Stimulated activated naive B cell treated with anti-CD40 and anti-IgM and Interleukin-4, amounts not matched to agents 10 μg/mL and 1 μg/mL and 100 μg/mL, for 72 hours (primary cell): ENCODE measurements at regions not wholly inside any gene's neighbourhood (a gene's known extent, or its start where the extent isn't known, plus 50 kb on each side); places are given as distances from the start of the nearest gene placed in this dataset.

ENCODE experiments used
- ATAC-seq, 2 donors: fragments of 150-1000 bp; cut with Tn5 transposase; replicated peaks; 2 replicates each; pipeline ENCODE4 v1.10.0; 2021; ENCODE audit warnings: moderate library complexity in 1 of 2
- DNase-seq: peaks from one replicate; pipeline ENCODE4 v3.0.0; 2021
- H3K27ac Mint-ChIP-seq: one replicate; pipeline ENCODE4 v1.8.0; 2022; ENCODE audit warnings: mild to moderate bottlenecking, mixed read lengths
- H3K27me3 Mint-ChIP-seq, 2 donors: one replicate each; pipeline ENCODE4 v1.8.0; 2022; ENCODE audit warnings: mixed read lengths in 2 of 2
- H3K36me3 Mint-ChIP-seq, 2 donors: one replicate each; pipeline ENCODE4 v1.8.0; 2022; ENCODE audit warnings: mixed read lengths in 2 of 2, mild to moderate bottlenecking in 1 of 2
- H3K4me1 Mint-ChIP-seq, 2 donors: one replicate each; pipeline ENCODE4 v1.8.0; 2022; ENCODE audit warnings: mixed read lengths in 2 of 2, mild to moderate bottlenecking in 1 of 2
- H3K4me3 Mint-ChIP-seq, 2 donors: one replicate each; pipeline ENCODE4 v1.8.0; 2022; ENCODE audit warnings: mild to moderate bottlenecking in 2 of 2, mixed read lengths in 2 of 2, moderate library complexity in 1 of 2
- H3K9me3 Mint-ChIP-seq, 2 donors: one replicate each; pipeline ENCODE4 v1.8.0; 2022; ENCODE audit warnings: mixed read lengths in 2 of 2, mild to moderate bottlenecking in 1 of 2

DNA sequence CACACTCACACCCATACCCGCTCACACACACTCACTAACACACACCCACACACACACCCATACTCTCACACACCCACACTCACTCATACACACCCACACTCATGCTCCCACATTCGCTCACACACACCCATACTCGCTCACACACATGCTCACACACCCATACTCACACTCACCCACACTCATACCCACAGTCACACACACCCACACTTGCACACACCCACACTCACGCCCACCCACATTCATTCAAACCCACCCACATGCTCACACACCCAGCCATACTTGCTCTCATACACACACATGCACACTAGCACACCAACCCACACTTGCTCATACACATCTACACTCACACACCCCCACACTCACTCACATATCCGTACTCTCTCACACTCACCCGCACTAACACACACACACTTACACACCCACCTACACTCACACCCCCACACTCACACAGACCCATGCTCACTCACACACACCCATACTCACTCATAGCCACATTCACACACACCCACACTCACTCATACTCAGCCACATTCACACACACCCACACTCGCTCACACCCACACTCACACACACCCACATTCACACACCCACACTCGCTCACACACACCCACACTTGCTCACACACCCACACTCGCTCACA is 322.4 kb upstream of the N4BP1 start:
- Mint-ChIP-seq H3K36me3 (no peaks in the 10 kb centered on the region), H3K4me1 (no peaks in the 10 kb centered on the region), H3K4me3 (no peak overlapping the region), H3K9me3 (no peaks in the 10 kb centered on the region), H3K27me3 (no peaks in the 10 kb centered on the region), H3K27ac (no peak overlapping the region)
- ATAC-seq (no peak), DNase-seq (no peak)

DNA sequence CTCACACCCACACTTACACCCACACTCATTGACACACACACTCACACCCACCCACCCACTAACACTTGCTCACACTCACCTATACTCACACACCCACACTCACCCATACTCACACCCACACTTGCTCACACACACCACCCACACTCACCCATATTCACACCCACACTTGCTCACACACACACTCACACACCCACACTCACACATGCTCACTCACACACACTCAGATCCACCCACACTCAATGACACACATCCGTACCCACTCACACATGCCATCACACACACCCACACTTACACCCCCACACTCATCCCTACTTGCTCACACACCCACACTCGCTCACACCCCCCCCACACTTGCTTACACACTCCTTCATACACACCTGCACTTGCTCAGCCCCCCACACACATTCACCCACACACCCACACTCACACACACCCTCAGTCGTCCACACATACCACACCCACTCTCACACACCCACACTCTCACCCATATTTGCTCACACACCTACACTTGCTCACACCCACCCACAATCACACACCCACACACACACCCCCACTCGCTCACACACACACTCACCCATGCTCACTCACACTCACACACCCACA is 321.1 kb upstream of the N4BP1 start:
- H3K27me3 Mint-ChIP-seq = no peaks in the 10 kb centered on the region
- no peaks in the 10 kb centered on the region for H3K4me1 Mint-ChIP-seq
- no peak for DNase-seq
- no peak for ATAC-seq
- no peak overlapping the region for H3K27ac Mint-ChIP-seq
- H3K4me3 Mint-ChIP-seq = no peak overlapping the region
- H3K9me3 Mint-ChIP-seq = no peaks in the 10 kb centered on the region
- no peaks in the 10 kb centered on the region for H3K36me3 Mint-ChIP-seq

DNA sequence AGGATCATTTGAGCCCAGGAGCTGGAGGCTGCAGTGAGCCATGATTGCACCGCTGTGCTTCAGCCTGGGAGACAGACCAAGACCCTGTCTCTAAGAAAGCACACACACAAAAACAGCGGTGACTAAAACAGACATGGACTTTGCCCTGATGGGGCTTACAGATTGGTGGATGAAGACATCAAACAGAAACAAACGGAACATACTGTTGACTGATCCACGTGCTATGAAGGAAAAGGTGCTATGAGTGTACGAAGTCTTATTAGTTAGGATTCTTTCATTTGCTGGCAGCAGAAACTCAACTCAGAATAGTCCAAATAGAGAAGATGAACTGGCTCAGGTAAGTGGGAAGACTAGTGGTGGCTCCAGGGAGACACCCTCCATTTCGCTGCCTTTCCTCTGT is 309.8 kb upstream of the N4BP1 start:
- DNase-seq (no peak), ATAC-seq (no peak)
- Mint-ChIP-seq H3K4me1 (no peaks in the 10 kb centered on the region), H3K27ac (no peak overlapping the region), H3K27me3 (no peaks in the 10 kb centered on the region), H3K9me3 (peaks cover 4 to 5% of the 10 kb centered on the region in 2 donors), H3K36me3 (no peaks in the 10 kb centered on the region), H3K4me3 (no peak overlapping the region)

DNA sequence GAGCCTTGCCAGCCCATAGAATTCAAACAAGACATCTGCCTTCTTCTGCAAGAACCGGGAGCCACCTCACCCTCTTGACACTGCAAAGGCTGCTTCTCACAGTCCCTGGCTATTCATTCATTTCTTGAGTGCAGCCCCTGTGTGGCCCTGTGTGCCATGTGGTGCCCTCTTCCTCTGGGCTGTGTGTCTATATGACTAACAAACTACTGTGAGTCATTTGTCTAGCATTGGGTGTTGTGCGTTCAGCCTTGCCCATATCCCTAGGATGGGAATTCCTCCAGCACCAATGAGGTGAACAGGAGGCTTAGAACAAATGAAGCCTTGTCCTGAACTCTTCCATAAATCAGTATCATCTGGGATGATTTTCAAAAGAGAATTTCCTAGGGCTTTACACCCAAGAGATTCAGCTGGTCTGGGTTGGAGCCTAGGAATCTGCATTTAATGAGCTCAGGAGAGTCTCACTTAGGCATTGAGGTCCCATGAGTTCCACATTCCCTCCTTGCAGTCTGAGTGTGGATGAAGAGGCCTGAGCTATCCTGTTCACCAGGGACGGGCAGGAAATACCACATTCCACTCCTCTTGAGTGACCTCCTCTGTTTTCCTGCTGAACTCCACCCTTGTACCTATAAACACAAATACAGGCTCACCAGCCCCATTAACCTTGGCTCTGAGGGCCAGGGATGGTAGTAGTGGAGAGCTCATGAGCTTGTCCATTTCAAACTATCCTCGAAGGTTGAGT is 308.7 kb upstream of the N4BP1 start:
- Mint-ChIP-seq H3K36me3 (no peaks in the 10 kb centered on the region), H3K9me3 (peaks cover 4 to 5% of the 10 kb centered on the region in 2 donors), H3K27me3 (no peaks in the 10 kb centered on the region), H3K27ac (no peak overlapping the region), H3K4me1 (no peaks in the 10 kb centered on the region), H3K4me3 (no peak overlapping the region)
- ATAC-seq (no peak), DNase-seq (no peak)

DNA sequence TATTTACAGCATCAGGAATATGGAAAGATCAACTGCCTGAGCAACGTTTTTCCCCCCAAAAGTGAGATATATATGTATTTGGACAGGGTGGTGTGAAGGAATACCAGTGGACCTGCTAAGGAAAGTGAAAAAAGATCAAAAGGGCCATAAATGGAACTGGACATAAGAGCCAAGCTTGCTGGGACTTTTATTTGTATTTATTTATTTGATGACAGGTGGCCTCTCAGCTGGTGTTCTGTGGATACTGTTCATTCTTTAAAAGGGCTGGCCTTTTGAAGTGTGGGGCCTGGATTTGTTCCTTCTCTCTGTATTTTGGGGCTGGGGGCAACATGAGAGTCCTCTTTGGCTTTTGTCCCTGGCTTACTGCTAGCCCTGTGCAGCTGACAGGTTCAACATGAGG is 306.6 kb upstream of the N4BP1 start:
- no peak overlapping the region for H3K4me3 Mint-ChIP-seq
- H3K4me1 Mint-ChIP-seq = no peaks in the 10 kb centered on the region
- H3K9me3 Mint-ChIP-seq = peaks cover 0 to 2% of the 10 kb centered on the region in 2 donors
- ATAC-seq (no peak), DNase-seq (no peak)
- H3K27me3 Mint-ChIP-seq = no peaks in the 10 kb centered on the region
- H3K36me3 Mint-ChIP-seq = no peaks in the 10 kb centered on the region
- H3K27ac Mint-ChIP-seq = no peak overlapping the region

DNA sequence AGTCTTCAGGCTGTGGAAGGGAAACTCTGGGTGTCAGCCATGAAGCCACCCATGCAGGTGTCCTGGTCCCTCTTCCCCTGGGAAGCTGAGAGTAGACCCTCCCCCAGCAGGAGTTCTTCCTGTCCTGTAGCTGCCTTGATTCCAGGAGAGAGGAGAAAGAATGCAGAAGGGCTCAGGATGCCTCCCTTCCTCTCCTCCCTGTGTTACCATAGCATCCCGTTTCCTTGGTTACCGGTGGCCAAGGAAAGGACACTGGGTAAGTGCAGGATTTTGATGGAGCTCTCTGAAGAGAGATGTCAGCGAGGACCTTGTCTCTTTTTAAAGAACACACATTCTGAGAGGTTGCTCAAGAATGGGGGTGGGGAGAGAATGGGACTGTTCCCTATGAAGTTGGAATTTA is 304.1 kb upstream of the N4BP1 start:
- Mint-ChIP-seq H3K36me3 (no peaks in the 10 kb centered on the region), H3K27me3 (peaks cover 0 to 5% of the 10 kb centered on the region in 2 donors), H3K4me1 (no peaks in the 10 kb centered on the region), H3K4me3 (no peak overlapping the region), H3K27ac (no peak overlapping the region), H3K9me3 (peaks cover 0 to 2% of the 10 kb centered on the region in 2 donors)
- ATAC-seq (no peak), DNase-seq (no peak)

DNA sequence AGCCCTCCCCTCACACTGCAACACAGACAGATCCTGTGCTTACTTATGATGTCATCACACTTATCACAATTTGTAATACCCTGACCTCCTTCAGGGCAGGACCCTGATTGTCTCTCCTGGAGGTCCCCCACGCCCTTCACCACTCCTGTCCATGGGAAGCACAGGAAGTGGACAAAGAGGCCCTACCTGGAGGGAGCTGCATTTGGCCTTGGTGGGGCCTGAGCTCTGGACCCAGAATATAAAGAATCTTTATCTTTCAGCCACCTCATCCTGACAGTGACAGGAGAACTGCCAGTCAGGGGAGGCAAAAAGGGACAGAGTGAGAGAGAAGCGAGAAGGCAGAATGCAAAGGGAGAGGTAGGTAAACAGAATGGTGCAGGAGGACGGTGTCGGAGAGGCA is 303.4 kb upstream of the N4BP1 start:
- Mint-ChIP-seq H3K4me3 (no peak overlapping the region), H3K4me1 (no peaks in the 10 kb centered on the region), H3K27ac (no peak overlapping the region), H3K27me3 (peaks cover 0 to 5% of the 10 kb centered on the region in 2 donors), H3K36me3 (no peaks in the 10 kb centered on the region), H3K9me3 (peaks cover 0 to 2% of the 10 kb centered on the region in 2 donors)
- no peak for ATAC-seq
- no peak for DNase-seq

DNA sequence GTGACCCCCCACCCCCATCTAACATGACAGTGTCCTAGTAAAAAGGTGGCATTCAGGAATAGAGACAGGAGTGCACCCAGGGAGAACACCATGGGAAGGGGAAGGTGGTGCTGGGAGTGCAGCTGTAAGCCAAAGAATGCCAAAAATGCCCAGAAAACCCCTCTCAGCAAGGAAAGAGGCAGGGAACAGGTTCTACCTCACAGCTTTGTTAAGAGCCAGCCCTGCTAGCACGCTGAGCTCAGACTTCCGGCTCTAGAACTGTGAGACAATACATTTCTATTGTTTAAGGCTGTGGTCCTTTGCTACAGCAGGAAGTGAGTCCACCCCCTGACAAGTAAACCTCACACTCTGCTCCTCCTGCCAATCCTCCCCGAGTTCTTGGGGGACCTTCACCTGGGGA is 302.4 kb upstream of the N4BP1 start:
- Mint-ChIP-seq H3K4me3 (no peak overlapping the region), H3K4me1 (peaks cover 0 to 2% of the 10 kb centered on the region in 2 donors), H3K36me3 (no peaks in the 10 kb centered on the region), H3K27me3 (peaks cover 0 to 5% of the 10 kb centered on the region in 2 donors), H3K9me3 (peaks cover 0 to 2% of the 10 kb centered on the region in 2 donors), H3K27ac (no peak overlapping the region)
- DNase-seq (no peak), ATAC-seq (no peak)

DNA sequence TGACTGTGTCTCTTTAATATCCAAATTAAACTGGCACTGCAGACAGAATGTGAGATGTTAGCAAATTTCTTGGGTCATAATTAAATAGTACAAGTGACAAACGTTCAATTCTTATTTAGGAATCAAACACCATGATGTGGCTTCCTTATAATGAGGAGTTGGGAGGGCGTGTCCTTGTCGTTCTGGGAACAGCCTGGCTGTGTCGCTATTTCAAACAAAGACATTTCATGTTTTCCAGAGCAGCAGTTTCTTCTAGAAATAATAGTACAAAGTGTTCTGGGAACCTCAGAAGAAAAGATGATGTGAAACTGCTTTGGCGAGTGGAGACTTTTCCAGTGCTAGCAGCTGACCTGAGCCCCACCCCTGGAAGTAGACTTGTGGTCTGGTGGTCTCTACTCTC is 301.7 kb upstream of the N4BP1 start:
- H3K4me1 Mint-ChIP-seq = peaks cover 0 to 2% of the 10 kb centered on the region in 2 donors
- DNase-seq (no peak), ATAC-seq (no peak)
- no peak overlapping the region for H3K27ac Mint-ChIP-seq
- no peak overlapping the region for H3K4me3 Mint-ChIP-seq
- H3K9me3 Mint-ChIP-seq = peaks cover 0 to 2% of the 10 kb centered on the region in 2 donors
- no peaks in the 10 kb centered on the region for H3K36me3 Mint-ChIP-seq
- H3K27me3 Mint-ChIP-seq = peaks cover 0 to 5% of the 10 kb centered on the region in 2 donors

DNA sequence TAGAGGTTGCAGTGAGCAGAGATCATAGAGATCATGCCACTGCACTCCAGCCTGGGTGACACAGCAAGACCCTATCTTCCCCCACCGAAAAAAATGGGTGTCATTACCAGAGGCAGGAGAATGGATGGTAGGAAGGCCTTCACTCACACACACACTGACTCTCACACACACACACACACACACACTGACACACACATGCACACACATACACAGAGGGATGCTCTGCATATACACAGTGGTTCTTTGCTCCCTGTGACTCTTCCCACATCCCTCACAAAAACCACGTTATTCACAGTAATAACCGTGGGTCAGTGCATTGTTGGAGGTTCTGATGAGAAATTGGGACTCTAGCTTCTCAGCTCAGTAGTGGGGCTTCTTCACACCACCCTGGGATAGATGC is 300.2 kb upstream of the N4BP1 start:
- Mint-ChIP-seq H3K4me3 (no peak overlapping the region), H3K36me3 (no peaks in the 10 kb centered on the region), H3K27me3 (peaks cover 0 to 5% of the 10 kb centered on the region in 2 donors), H3K27ac (no peak overlapping the region), H3K9me3 (no peaks in the 10 kb centered on the region), H3K4me1 (peaks cover 0 to 2% of the 10 kb centered on the region in 2 donors)
- ATAC-seq = no peak
- DNase-seq = no peak

DNA sequence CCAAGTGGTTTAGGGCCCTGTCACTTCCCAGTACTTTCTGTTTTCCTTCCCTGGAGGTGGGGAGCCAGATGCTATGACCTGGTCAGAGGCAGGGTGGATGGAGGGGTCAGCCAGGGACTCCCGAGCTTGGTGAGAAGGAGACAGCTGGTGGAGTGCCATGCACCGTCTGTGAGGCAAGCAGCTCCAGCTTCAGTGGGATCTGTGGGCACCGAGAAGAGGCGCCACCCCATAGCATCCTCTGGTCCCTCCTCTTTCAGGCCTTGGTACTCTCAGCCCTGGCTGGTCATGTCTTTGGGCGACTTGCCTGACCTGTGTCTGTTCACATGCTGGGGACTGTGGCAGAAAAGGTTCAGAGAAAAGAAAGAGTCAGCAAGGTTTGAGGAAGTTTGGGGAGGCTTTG is 299.3 kb upstream of the N4BP1 start:
- Mint-ChIP-seq H3K36me3 (no peaks in the 10 kb centered on the region), H3K27ac (no peak overlapping the region), H3K27me3 (peaks cover 0 to 5% of the 10 kb centered on the region in 2 donors), H3K9me3 (peaks cover 0 to 1% of the 10 kb centered on the region in 2 donors), H3K4me1 (peaks cover 0 to 2% of the 10 kb centered on the region in 2 donors), H3K4me3 (no peak overlapping the region)
- ATAC-seq = no peak
- no peak for DNase-seq

DNA sequence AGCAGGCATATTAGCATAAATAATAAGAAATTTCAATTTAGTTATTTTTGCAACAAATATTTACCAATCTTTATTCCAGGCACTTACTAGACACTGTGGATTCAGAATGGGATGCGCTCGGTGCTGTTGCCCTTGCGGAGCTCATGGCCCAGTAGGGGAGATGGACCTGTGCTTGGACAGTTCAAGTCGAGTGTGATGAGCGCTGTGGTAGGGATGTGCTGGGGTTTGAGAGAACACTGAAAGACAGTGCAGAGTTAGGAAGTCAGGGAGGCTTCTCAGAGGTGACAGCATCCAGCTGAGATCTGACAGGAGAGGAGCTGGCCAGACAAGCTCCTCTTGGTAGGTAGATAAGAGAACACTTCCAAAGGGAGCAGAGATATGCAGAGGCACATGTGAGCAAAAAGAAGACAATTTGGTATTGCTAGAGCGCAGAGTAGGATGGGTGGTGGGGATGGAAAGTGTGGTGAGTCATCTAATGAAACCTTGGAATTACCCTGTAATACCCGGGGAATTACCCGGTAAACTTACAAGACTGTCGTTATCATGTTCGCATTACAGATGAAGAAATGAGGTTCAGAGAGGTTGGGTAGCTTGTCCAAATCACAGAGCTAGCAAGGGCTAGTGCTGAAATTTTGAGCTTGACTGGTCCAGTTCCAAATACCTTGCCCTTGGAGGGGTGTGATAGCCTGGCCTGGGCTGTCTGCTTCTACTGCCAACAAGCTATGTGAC is 298.1 kb upstream of the N4BP1 start:
- ATAC-seq = peak in 1 of 2 donors; percentile 43
- DNase-seq = no peak
- H3K4me1 Mint-ChIP-seq = peaks cover 0 to 2% of the 10 kb centered on the region in 2 donors

DNA sequence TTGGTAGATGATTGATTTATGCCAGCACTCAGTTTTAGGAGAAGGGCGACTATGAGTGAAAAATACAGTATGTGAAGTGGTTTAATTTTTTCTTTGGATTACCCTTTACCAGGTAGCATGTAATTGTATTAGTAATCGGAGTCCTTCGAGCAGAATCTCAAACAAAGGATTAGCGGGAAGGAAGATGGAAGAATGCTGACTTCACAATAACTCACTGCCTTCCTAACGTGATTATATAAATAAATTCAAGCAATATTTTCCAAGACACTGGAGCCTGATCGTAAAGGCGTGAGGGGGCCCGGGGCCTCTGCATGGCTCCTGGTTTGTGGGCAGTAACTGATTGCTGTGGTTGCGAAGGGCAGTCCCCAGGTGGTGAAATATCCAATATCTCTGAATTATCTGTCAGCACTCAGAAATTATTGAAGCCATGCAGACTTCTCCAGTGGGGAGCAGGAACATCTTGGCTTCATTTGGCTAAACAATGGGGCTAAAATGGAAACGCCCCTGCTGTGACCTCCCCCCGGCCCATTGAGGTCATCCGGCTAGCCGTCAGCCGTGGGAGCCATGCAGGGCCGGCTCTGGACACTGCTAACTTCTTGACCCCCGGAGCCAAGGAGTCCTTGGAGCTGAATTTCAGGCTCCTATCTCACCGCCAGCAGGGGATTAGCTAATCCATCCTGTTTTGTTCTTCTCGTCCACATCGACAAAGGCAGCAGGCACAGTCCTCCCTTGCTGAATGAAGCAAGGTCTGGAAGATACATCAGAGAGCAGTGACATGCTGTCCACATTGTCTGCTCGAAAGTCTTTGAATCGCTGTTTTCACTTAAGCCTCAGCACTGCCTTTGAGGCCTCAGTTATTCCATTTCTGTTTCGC is 295.9 kb upstream of the N4BP1 start:
- no peak overlapping the region for H3K27ac Mint-ChIP-seq
- no peaks in the 10 kb centered on the region for H3K36me3 Mint-ChIP-seq
- H3K4me3 Mint-ChIP-seq = no peak overlapping the region
- H3K27me3 Mint-ChIP-seq = peaks cover 3 to 8% of the 10 kb centered on the region in 2 donors
- DNase-seq = no peak
- peaks cover 0 to 1% of the 10 kb centered on the region in 2 donors for H3K9me3 Mint-ChIP-seq
- no peak for ATAC-seq
- H3K4me1 Mint-ChIP-seq = peaks cover 0 to 2% of the 10 kb centered on the region in 2 donors

More for the DNA sequence above, 298.1 kb upstream of the N4BP1 start:
- Mint-ChIP-seq H3K4me3 (no peak overlapping the region), H3K36me3 (no peaks in the 10 kb centered on the region), H3K27me3 (peaks cover 0 to 5% of the 10 kb centered on the region in 2 donors), H3K9me3 (peaks cover 0 to 1% of the 10 kb centered on the region in 2 donors), H3K27ac (no peak overlapping the region)

DNA sequence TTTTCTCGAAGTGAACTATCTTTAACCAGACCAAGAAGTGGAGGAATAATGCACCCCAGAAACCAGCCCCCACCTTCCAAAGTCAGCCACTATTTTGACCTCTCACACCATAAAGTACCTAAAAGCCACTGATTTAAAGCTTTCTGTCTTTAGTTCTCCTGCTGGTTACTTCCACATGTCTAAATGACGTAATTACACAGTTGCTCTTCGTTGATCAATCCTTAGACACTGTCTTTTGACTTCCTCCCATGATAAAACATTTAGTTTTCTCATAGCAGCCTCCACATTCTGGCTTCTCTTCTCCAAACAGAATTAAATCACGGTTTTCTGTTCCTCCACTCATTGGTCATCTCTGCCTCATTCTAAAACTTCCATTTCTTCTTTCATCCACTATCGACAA is 294.4 kb upstream of the N4BP1 start:
- H3K4me1 Mint-ChIP-seq = peaks cover 0 to 2% of the 10 kb centered on the region in 2 donors
- no peak overlapping the region for H3K27ac Mint-ChIP-seq
- no peaks in the 10 kb centered on the region for H3K36me3 Mint-ChIP-seq
- peaks cover 0 to 8% of the 10 kb centered on the region in 2 donors for H3K27me3 Mint-ChIP-seq
- peaks cover 0 to 1% of the 10 kb centered on the region in 2 donors for H3K9me3 Mint-ChIP-seq
- ATAC-seq (no peak), DNase-seq (no peak)
- H3K4me3 Mint-ChIP-seq = no peak overlapping the region
